GM12875 (cell line): ENCODE measurements at regions not wholly inside any gene's neighbourhood (a gene's known extent, or its start where the extent isn't known, plus 50 kb on each side); places are given as distances from the start of the nearest gene placed in this dataset.

Experiments used
- H3K4me3 ChIP-seq: one replicate; pipeline ENCODE4 v1.5.1; 2011; ENCODE audit warnings: low read depth, low read length, control low read depth
- CTCF ChIP-seq: IDR thresholded peaks from 2 replicates; pipeline ENCODE4 v1.5.1; 2011; ENCODE audit warnings: low read depth, mild to moderate bottlenecking, control low read depth, inconsistent platforms, low read length, moderate library complexity, borderline replicate concordance; ENCODE audit not compliant: insufficient read depth

- TF ChIP-seq CTCF: no peak
- no peak overlapping the region for H3K4me3 ChIP-seq
These were observed 372.0 kb downstream of the RPS6KC1 start for GRCh38 chr1:213423041-213423440.

GRCh38 chr1:213423605-213424004 lies 372.6 kb downstream of the RPS6KC1 start:
- TF ChIP-seq CTCF: no peak
- H3K4me3 ChIP-seq: no peak overlapping the region

- H3K4me3 ChIP-seq: no peak overlapping the region
- no peak for TF ChIP-seq CTCF
These were observed 374.5 kb downstream of the RPS6KC1 start for GRCh38 chr1:213425376-213426030.

GRCh38 chr1:213429642-213430041 lies 378.6 kb downstream of the RPS6KC1 start:
- H3K4me3 ChIP-seq: no peak overlapping the region
- no peak for TF ChIP-seq CTCF

GRCh38 chr1:213435715-213436114 lies 384.7 kb downstream of the RPS6KC1 start:
- TF ChIP-seq CTCF: no peak
- H3K4me3 ChIP-seq: no peak overlapping the region

- TF ChIP-seq CTCF: no peak
- H3K4me3 ChIP-seq: no peak overlapping the region
These were observed 387.3 kb downstream of the RPS6KC1 start for GRCh38 chr1:213438339-213438738.

GRCh38 chr1:213439703-213440102 lies 388.7 kb downstream of the RPS6KC1 start:
- H3K4me3 ChIP-seq: no peak overlapping the region
- TF ChIP-seq CTCF: no peak
